ENCODE measurements at regions not wholly inside any gene's neighbourhood (a gene's known extent, or its start where the extent isn't known, plus 50 kb on each side); places are given as distances from the start of the nearest gene placed in this dataset.

GRCh38 chr9:777978-778377 lies 63.5 kb upstream of the DMRT1 start:
- TF ChIP-seq SP1 (IDR thresholded peaks at IDR 0.05) (no peak), HDGF (IDR thresholded peaks at IDR 0.05; ENCODE audit: borderline replicate concordance) (no peak), ELF4 (IDR thresholded peaks at IDR 0.05) (no peak), TARDBP (IDR thresholded peaks at IDR 0.05) (no peak), NFRKB (IDR thresholded peaks at IDR 0.05) (no peak), SUZ12 (IDR thresholded peaks at IDR 0.05) (no peak), ARNT (IDR thresholded peaks at IDR 0.05) (no peak), BHLHE40 (IDR thresholded peaks at IDR 0.05; ENCODE audit: borderline replicate concordance) (no peak), FOXK2 (IDR thresholded peaks at IDR 0.05) (no peak), FOXM1 (IDR thresholded peaks at IDR 0.05; ENCODE audit: borderline replicate concordance) (no peak)

Measured in HEK293T (cell line).